Stomach (tissue), 4 donors: ENCODE measurements at regions not wholly inside any gene's neighbourhood (a gene's known extent, or its start where the extent isn't known, plus 50 kb on each side); places are given as distances from the start of the nearest gene placed in this dataset.

Experiments
- POLR2A ChIP-seq, 4 donors: fragments of 450-650 bp; IDR thresholded peaks; one replicate each; pipeline ENCODE4 v1.6.1; 2016; ENCODE audit warnings: antibody characterized with exemption in 4 of 4, control low read depth in 2 of 4, mild to moderate bottlenecking in 1 of 4, moderate library complexity in 1 of 4
- TF ChIP-seq, protein P1 (sequence below), 7 experiments: fragments of 450-650 bp in 4 of 7; fragments of 200-600 bp in 3 of 7; sonication (generic) in 3 of 7; IDR thresholded peaks; one replicate each; pipeline ENCODE4 v1.5.1; 2016 to 2019; ENCODE audit warnings: antibody characterized with exemption in 7 of 7, control low read depth in 2 of 7, mild to moderate bottlenecking in 1 of 7

DNA sequence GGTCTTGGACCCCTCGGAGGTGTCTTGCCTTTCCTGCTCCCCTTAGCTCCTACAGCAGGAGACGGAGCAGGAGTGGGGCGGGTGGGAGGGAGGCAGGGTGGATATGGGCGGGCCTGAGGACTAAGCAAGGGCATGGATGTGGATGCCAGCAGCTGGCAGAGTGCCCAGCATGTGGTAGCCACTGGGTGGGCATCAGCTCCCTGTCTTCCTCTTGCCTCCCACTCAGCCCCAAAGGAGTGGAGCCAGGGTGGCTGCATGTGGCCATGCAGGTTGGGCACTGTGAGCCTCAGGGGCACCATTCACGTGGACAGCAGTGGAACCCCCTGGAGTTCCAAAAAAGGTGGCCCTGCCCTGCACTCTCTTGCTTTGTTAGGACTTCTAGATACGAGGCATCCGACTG, 90.1 kb upstream of the TBCA start:
- TF ChIP-seq, protein P1, sequence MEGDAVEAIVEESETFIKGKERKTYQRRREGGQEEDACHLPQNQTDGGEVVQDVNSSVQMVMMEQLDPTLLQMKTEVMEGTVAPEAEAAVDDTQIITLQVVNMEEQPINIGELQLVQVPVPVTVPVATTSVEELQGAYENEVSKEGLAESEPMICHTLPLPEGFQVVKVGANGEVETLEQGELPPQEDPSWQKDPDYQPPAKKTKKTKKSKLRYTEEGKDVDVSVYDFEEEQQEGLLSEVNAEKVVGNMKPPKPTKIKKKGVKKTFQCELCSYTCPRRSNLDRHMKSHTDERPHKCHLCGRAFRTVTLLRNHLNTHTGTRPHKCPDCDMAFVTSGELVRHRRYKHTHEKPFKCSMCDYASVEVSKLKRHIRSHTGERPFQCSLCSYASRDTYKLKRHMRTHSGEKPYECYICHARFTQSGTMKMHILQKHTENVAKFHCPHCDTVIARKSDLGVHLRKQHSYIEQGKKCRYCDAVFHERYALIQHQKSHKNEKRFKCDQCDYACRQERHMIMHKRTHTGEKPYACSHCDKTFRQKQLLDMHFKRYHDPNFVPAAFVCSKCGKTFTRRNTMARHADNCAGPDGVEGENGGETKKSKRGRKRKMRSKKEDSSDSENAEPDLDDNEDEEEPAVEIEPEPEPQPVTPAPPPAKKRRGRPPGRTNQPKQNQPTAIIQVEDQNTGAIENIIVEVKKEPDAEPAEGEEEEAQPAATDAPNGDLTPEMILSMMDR (IDR thresholded peaks at IDR 0.05): no peak
- no peak for TF ChIP-seq POLR2A (IDR thresholded peaks at IDR 0.05)
